ENCODE measurements at regions not wholly inside any gene's neighbourhood (a gene's known extent, or its start where the extent isn't known, plus 50 kb on each side); places are given as distances from the start of the nearest gene placed in this dataset.

DNA sequence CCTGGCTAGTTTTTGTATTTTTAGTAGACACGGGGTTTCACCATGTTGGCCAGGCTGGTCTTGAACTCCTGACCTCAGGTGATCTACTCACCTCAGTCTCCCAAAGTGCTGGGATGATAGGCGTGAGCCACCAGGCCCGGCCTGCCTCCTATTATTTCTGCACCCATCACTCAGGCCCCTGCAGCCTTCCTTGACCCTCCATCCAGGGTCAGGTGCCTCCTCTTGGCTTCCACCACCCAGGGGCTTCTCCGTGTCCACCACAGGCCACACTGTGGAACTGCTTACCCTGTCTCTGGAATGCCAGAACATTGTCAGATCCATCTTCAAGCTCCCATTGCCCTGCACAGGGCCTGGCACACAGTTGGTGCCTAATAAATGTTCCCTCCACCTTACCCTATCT, 75.4 kb upstream of the RTL6 start:
- H3K9me3 Mint-ChIP-seq, result peaks cover 19% of the 10 kb centered on the region
- CTCF ChIA-PET, result interaction anchor here (1.4 kb wide), 1 partner anchor 128 kb away, joined by 3 read pairs; no protein-coding TSS in a partner anchor
- no peaks in the 10 kb centered on the region; the same call in 1 of the 2 replicates for H3K27me3 Mint-ChIP-seq (ENCODE audit: low read depth)
- no peak for TF ChIP-seq AFF4 (CRISPR knock-in tag; IDR thresholded peaks at IDR 0.05; ENCODE audit: borderline replicate concordance)
- TF ChIP-seq CREM (CRISPR knock-in tag; IDR thresholded peaks at IDR 0.05), result no peak
- TF ChIP-seq ELF4 (CRISPR knock-in tag; IDR thresholded peaks at IDR 0.05; ENCODE audit: low read depth), result no peak
- no peak for TF ChIP-seq TP53 (CRISPR knock-in tag; IDR thresholded peaks at IDR 0.05)
- TF ChIP-seq ZNF317 (CRISPR knock-in tag; IDR thresholded peaks at IDR 0.05; ENCODE audit: borderline replicate concordance, low read depth), result no peak
- no peak for TF ChIP-seq JUN (CRISPR knock-in tag; IDR thresholded peaks at IDR 0.05)
- no peak for TF ChIP-seq PREB (CRISPR knock-in tag; IDR thresholded peaks at IDR 0.05; ENCODE audit: borderline replicate concordance)
- no peak for TF ChIP-seq NR3C1 (CRISPR knock-in tag; conservative IDR thresholded peaks at IDR 0.05; ENCODE audit: low read depth)
- TF ChIP-seq, protein P1, sequence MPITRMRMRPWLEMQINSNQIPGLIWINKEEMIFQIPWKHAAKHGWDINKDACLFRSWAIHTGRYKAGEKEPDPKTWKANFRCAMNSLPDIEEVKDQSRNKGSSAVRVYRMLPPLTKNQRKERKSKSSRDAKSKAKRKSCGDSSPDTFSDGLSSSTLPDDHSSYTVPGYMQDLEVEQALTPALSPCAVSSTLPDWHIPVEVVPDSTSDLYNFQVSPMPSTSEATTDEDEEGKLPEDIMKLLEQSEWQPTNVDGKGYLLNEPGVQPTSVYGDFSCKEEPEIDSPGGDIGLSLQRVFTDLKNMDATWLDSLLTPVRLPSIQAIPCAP (CRISPR knock-in tag; IDR thresholded peaks at IDR 0.05), result no peak
- TF ChIP-seq OVOL2 (CRISPR knock-in tag; IDR thresholded peaks at IDR 0.05; ENCODE audit: borderline replicate concordance), result no peak
- no peak for TF ChIP-seq SP1 (CRISPR knock-in tag; conservative IDR thresholded peaks at IDR 0.05)
- TF ChIP-seq ZNF512 (CRISPR knock-in tag; IDR thresholded peaks at IDR 0.05; ENCODE audit: borderline replicate concordance), result no peak
- no peak for TF ChIP-seq NFE2L1 (CRISPR knock-in tag; IDR thresholded peaks at IDR 0.05)
- TF ChIP-seq ZNF232 (CRISPR knock-in tag; IDR thresholded peaks at IDR 0.05), result no peak
- no peak for TF ChIP-seq ESRRA (CRISPR knock-in tag; IDR thresholded peaks at IDR 0.05; ENCODE audit: borderline replicate concordance)
- TF ChIP-seq ATF1 (CRISPR knock-in tag; IDR thresholded peaks at IDR 0.05), result no peak
- no peaks in the 10 kb centered on the region for H3K36me3 Mint-ChIP-seq
- no peak overlapping the region for H3K27ac Mint-ChIP-seq
- DNase-seq (ENCODE audit: low spot score) (no peak), ATAC-seq (no peak)
- H3K4me1 Mint-ChIP-seq, result no peaks in the 10 kb centered on the region
- POLR2A ChIA-PET, result no interaction called here
- H3K4me3 Mint-ChIP-seq, result no peak overlapping the region

- no peak overlapping the region for H3K27ac Mint-ChIP-seq
- peaks cover 24% of the 10 kb centered on the region for H3K9me3 Mint-ChIP-seq
- H3K27me3 Mint-ChIP-seq (ENCODE audit: low read depth), result no peaks in the 10 kb centered on the region; the same call in 1 of the 2 replicates
- ChIA-PET CTCF (interaction anchor here (0.5 to 1.4 kb wide), 2 partner anchors 128 to 141 kb away, joined by 3 read pairs; no protein-coding TSS in a partner anchor), POLR2A (no interaction called here)
- 0 out of 2 replicates have a peak, but pooled peaks cover 2% of the 10 kb centered on the region for H3K36me3 Mint-ChIP-seq
- no peak for DNase-seq (ENCODE audit: low spot score)
- no peak for ATAC-seq
- H3K4me3 Mint-ChIP-seq, result no peak overlapping the region
- no peaks in the 10 kb centered on the region for H3K4me1 Mint-ChIP-seq
- TF ChIP-seq ZNF263 (CRISPR knock-in tag; IDR thresholded peaks at IDR 0.05; ENCODE audit: low read depth), result no peak
- TF ChIP-seq, protein P1 (CRISPR knock-in tag; IDR thresholded peaks at IDR 0.05), result no peak
- TF ChIP-seq STAT6 (CRISPR knock-in tag; conservative IDR thresholded peaks at IDR 0.05; ENCODE audit: low read depth), result no peak
- no peak for TF ChIP-seq GTF2I (CRISPR knock-in tag; conservative IDR thresholded peaks at IDR 0.05)
- no peak for TF ChIP-seq AR (CRISPR knock-in tag; IDR thresholded peaks at IDR 0.05)
Measured at GRCh38 chr22:44572414-44573207, 74.6 kb upstream of the RTL6 start.

Measured in WTC11 (cell line).